OCI-LY1 (cell line): ENCODE measurements at regions not wholly inside any gene's neighbourhood (a gene's known extent, or its start where the extent isn't known, plus 50 kb on each side); places are given as distances from the start of the nearest gene placed in this dataset.
A peak's percentile ranks its signal among the peaks of the same experiment; 100 is the strongest.

Experiments used
- H2AFZ ChIP-seq: fragments of 200-600 bp; sonication (generic), shearing (Covaris generic); 2 replicates; pipeline ENCODE4 v1.6.0; 2014; ENCODE audit warnings: antibody characterized with exemption, mild to moderate bottlenecking, low read length
- H3F3A ChIP-seq: fragments of 200-600 bp; sonication (generic), shearing (Covaris generic); 2 replicates; pipeline ENCODE4 v1.6.0; 2014; ENCODE audit warnings: mild to moderate bottlenecking, antibody characterized with exemption, low read length, moderate library complexity; ENCODE audit not compliant: insufficient read depth
- H3K27ac ChIP-seq: fragments of 200-600 bp; sonication (generic); 2 replicates; pipeline ENCODE4 v1.5.1; 2014; ENCODE audit warnings: low read length, mixed run types, mild to moderate bottlenecking, low read depth; ENCODE audit not compliant: poor library complexity, severe bottlenecking
- H3K27me3 ChIP-seq: fragments of 200-600 bp; sonication (generic); 2 replicates; pipeline ENCODE4 v1.6.0; 2014; ENCODE audit warnings: antibody characterized with exemption, mild to moderate bottlenecking, low read length, moderate library complexity; ENCODE audit not compliant: insufficient read depth
- H3K36me3 ChIP-seq: fragments of 200-600 bp; sonication (generic); 2 replicates; pipeline ENCODE4 v1.6.1; 2014; ENCODE audit warnings: mild to moderate bottlenecking, antibody characterized with exemption, low read length, moderate library complexity, mixed read lengths; ENCODE audit not compliant: insufficient read depth
- H3K4me1 ChIP-seq: fragments of 200-600 bp; sonication (generic); 2 replicates; pipeline ENCODE4 v1.5.1; 2014; ENCODE audit warnings: mild to moderate bottlenecking, low read length, moderate library complexity; ENCODE audit not compliant: insufficient read depth, severe bottlenecking
- H3K4me2 ChIP-seq: fragments of 200-600 bp; sonication (generic), shearing (Covaris generic); 2 replicates; pipeline ENCODE4 v1.6.1; 2014; ENCODE audit warnings: low read length
- H3K4me3 ChIP-seq: fragments of 200-600 bp; sonication (generic); 2 replicates; pipeline ENCODE4 v1.5.1; 2014; ENCODE audit warnings: low read length, low read depth, mild to moderate bottlenecking, mixed read lengths; ENCODE audit not compliant: poor library complexity, severe bottlenecking
- H3K79me2 ChIP-seq: fragments of 200-600 bp; shearing (Covaris generic); 2 replicates; pipeline ENCODE4 v1.6.1; 2016; ENCODE audit warnings: mixed run types, low read length, mixed read lengths; ENCODE audit not compliant: insufficient read depth
- H3K9ac ChIP-seq: fragments of 200-600 bp; sonication (generic), shearing (Covaris generic); 2 replicates; pipeline ENCODE4 v1.6.1; 2014; ENCODE audit warnings: mild to moderate bottlenecking, low read length, mixed read lengths
- H3K9me2 ChIP-seq: fragments of 200-600 bp; sonication (generic), shearing (Covaris generic); 2 replicates; pipeline ENCODE4 v1.6.1; 2014; ENCODE audit warnings: low read depth, mild to moderate bottlenecking, low read length, mixed read lengths
- H3K9me3 ChIP-seq: fragments of 200-600 bp; shearing (Covaris generic); 2 replicates; pipeline ENCODE4 v1.6.1; 2014; ENCODE audit warnings: low read length, mixed read lengths
- H4K20me1 ChIP-seq: fragments of 200-600 bp; sonication (generic), shearing (Covaris generic); 2 replicates; pipeline ENCODE4 v1.6.0; 2016; ENCODE audit warnings: mild to moderate bottlenecking, low read length; ENCODE audit not compliant: insufficient read depth
- CTCF ChIP-seq: fragments of 200-600 bp; sonication (generic), shearing (Covaris generic); IDR thresholded peaks from 2 replicates; pipeline ENCODE4 v1.5.1; 2017; ENCODE audit warnings: mild to moderate bottlenecking, antibody characterized with exemption, low read length, moderate library complexity, mixed read lengths
- EZH2 ChIP-seq: fragments of 200-600 bp; sonication (generic), shearing (Covaris generic); IDR thresholded peaks from 2 replicates; pipeline ENCODE4 v1.8.0; 2017; ENCODE audit warnings: borderline replicate concordance, mixed run types, mild to moderate bottlenecking, antibody characterized with exemption, low read length, moderate library complexity, mixed read lengths

- Histone ChIP-seq H3K4me2 (no peak overlapping the region), H3K4me1 (peaks cover 98% of the 10 kb centered on the region), H3K79me2 (peaks cover 26% of the 10 kb centered on the region), H3K9me3 (no peaks in the 10 kb centered on the region), H4K20me1 (no peaks in the 10 kb centered on the region), H3K27ac (peak overlapping the region; percentile 93), H3K27me3 (no peaks in the 10 kb centered on the region), H3K4me3 (no peak overlapping the region), H3K36me3 (peaks cover 10% of the 10 kb centered on the region; the same call in 1 of the 2 replicates), H3K9me2 (no peaks in the 10 kb centered on the region), H3F3A (0 out of 2 replicates have a peak, but pooled peaks cover 6% of the 10 kb centered on the region), H2AFZ (no peak overlapping the region), H3K9ac (no peak overlapping the region)
- TF ChIP-seq EZH2 (no peak), CTCF (no peak)
These were observed 72.8 kb downstream of the PITPNM2 start for GRCh38 chr12:123078120-123078465.

- Histone ChIP-seq H3K27ac (peak overlapping the region; percentile 93), H3K27me3 (no peaks in the 10 kb centered on the region), H3K79me2 (peaks cover 32% of the 10 kb centered on the region), H4K20me1 (no peaks in the 10 kb centered on the region), H3K4me2 (peak overlapping the region; percentile 74), H3K9ac (peak overlapping the region; percentile 48; the same call in 1 of the 2 replicates), H3K4me1 (peaks cover 98% of the 10 kb centered on the region), H3K9me3 (no peaks in the 10 kb centered on the region), H2AFZ (no peak overlapping the region), H3K9me2 (no peaks in the 10 kb centered on the region), H3K36me3 (peaks cover 15% of the 10 kb centered on the region; the same call in 1 of the 2 replicates), H3K4me3 (no peak overlapping the region), H3F3A (0 out of 2 replicates have a peak, but pooled peaks cover 6% of the 10 kb centered on the region)
- no peak for TF ChIP-seq CTCF
- no peak for TF ChIP-seq EZH2
These were observed 73.4 kb downstream of the PITPNM2 start for GRCh38 chr12:123077298-123078119.

- H3K9ac ChIP-seq, result peak overlapping the region; percentile 48
- H3K4me2 ChIP-seq, result peak overlapping the region; percentile 74
- H3K4me1 ChIP-seq, result peaks cover 98% of the 10 kb centered on the region
- peak overlapping the region; percentile 59 for H3K4me3 ChIP-seq
- H3K9me2 ChIP-seq, result no peaks in the 10 kb centered on the region
- no peaks in the 10 kb centered on the region for H3K9me3 ChIP-seq
- H3K79me2 ChIP-seq, result peaks cover 39% of the 10 kb centered on the region
- no peaks in the 10 kb centered on the region for H3K27me3 ChIP-seq
- peak overlapping the region; percentile 93 for H3K27ac ChIP-seq
- H2AFZ ChIP-seq, result no peak overlapping the region
- H3F3A ChIP-seq, result 0 out of 2 replicates have a peak, but pooled peaks cover 6% of the 10 kb centered on the region
- TF ChIP-seq EZH2, result no peak
- peaks cover 16% of the 10 kb centered on the region; the same call in 1 of the 2 replicates for H3K36me3 ChIP-seq
- H4K20me1 ChIP-seq, result no peaks in the 10 kb centered on the region
These were observed 74.1 kb downstream of the PITPNM2 start for GRCh38 chr12:123076604-123077297.
